ENCODE measurements at regions not wholly inside any gene's neighbourhood (a gene's known extent, or its start where the extent isn't known, plus 50 kb on each side); places are given as distances from the start of the nearest gene placed in this dataset.
A peak's percentile ranks its signal among the peaks of the same experiment; 100 is the strongest.
"Not testable (repeated sequence)": the region's sequence is repeated elsewhere in the genome, so short reads cannot be mapped to it uniquely, and the experiment has no call there.

DNA sequence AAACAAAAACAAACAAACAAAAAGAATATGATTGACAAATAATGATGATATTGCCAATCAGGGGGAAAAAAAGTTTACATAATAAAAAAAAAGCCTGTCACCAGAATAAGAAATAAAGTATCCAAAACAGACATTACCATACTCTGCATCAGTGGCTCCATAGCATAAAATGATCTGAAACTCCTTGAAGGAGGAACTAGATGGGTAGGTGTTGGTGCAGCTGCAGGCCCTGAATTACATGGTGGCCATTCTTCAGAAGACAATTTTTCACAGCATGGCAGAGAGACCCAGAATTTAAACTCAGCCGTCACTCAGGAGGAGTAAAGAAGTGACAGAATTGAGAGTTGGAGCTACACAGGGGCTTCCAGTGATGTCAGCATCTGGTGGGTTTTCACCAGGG, 60.2 kb downstream of the GLUL start:
- no peak for DNase-seq (ENCODE audit: low read depth)

DNA sequence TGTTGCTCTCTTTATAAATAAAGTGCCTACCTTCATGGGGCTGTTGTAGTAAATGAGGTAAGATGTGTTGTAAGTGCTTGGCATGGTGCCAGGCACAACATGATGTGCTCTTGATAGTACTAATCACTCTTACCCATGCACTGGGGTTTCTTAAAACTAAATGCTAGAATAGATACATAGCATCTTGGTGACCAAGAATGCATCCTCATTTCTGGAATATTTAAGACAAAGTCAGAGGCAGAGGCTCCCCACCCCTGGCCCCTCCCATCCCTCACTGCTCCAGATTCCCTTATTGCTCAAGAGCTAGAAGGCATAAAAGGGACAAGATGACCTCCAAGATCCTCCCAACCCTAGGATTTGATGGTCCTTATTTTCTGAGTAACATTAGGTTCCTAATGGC, 61.3 kb downstream of the GLUL start:
- DNase-seq (ENCODE audit: low read depth), result peak; percentile 27

DNA sequence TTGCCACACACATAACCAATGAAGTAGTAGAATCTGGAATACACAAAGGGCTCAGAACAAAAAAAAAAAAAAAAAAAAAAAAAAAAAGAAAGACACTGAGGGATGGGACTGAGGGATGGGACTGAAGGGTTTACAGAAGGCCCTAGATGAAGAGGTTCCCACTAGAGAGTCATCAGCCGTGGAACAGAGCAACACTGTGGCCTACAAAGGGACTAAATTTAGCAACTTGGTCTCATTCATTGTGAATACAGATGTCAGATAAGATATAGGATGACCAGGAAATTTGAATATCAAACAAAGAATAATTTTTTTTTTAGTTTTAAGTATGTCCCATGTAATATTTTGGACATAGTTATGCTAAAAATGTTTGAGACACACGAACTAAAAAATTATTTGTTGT, 62.1 kb downstream of the GLUL start:
- no peak for DNase-seq (ENCODE audit: low read depth)

DNA sequence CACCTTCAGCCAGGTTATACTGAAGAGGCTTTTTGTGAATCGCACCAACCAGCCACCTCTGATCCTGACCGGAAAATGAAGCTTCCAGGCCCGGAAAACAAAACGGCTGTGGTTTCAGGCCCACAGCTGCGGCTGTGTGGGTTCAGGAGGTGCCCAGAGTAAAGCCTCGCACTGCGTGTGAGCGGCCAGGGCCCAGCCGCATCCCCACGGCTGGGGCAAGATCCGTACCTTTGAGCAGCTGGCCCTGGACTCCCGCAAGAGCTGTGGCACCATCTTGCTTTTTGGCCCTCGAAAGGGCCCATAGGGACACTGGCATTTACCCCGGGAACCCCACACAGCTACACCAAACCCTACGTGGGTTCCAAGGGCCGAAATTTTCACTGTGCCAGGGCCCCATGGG, 63.0 kb downstream of the GLUL start:
- no peak for DNase-seq (ENCODE audit: low read depth)

DNA sequence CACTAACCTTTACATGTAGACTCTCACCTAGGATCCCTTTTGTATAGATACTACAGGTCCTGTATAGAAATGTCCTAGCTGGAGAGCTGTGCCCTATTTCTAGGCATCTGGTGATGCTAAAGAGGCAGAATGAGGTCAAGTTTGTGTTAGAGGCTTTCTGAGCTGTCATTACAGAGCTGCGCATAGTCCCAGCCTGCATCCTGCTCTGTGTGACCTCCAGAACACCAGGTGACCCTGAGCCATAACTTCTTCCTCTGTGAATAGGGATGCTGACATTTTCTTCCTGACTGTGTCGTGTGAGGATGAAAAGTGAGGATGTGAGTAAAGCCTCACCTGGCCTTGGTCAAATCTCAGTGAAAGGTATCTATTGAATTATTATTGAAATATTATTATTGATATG, 66.3 kb downstream of the GLUL start:
- DNase-seq (ENCODE audit: low read depth), result no peak

DNA sequence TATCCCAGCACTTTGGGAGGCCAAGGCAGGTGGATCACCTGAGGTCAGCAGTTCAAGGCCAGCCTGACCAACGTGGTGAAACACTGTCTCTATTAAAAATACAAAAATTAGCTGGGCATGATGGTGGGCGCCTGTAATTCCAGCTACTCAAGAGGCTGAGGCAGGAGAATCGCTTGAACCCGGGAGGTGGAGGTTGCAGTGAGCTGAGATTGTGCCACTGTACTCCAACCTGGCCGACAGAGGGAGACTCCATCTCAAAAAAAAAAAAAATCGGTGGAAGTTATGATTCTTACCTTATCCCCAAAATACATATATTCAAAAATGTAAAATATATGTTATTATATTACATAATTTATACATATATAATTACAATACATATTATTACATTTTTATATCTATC, 70.1 kb downstream of the GLUL start:
- DNase-seq (ENCODE audit: low read depth), result not testable (repeated sequence)

DNA sequence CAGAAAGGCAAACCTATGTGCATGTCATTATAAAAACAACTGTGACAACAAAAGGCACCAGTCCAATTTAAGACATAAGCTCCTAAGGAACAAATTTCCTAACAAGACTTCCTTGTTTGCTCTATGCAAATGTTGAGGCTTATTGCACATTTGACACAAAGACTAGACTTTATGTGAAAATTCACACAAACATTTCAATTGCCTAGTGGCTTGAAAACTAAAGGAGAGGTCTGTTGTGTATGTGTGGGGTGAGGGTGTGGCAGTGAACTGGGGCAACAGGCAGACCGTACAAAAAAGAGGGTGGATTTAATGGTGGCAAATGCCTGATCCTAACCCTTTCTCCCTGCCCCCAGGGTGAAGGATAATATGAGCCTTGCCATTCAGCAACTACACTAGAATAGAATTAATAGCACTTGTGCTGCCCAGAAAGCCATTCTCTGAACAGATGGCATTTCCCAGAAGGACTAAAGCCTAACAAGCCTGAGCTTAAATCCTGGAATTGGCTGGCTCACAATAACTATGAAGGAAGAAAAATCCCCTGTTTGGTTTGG, 73.9 kb downstream of the GLUL start:
- DNase-seq (ENCODE audit: low read depth), result no peak

DNA sequence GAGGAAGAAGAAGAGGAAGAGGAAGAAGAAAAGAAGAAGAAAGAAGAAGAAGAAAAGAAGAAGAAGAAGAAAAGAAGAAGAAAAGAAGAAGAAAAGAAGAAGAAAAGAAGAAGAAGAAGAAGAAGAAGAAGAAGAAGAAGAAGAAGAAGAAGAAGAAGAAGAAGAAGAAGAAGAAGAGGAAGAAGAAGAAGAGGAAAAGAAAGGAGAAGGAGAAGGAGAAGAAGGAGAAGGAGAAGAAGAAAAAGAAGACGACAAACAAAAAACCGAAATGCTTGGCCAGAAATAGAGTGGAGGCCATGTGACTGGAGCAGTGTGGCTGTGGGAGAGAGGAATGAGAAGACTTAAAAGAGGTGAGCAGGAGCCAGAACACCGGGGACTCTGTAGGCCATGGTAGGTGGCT, 75.1 kb downstream of the GLUL start:
- not testable (repeated sequence) for DNase-seq (ENCODE audit: low read depth)

DNA sequence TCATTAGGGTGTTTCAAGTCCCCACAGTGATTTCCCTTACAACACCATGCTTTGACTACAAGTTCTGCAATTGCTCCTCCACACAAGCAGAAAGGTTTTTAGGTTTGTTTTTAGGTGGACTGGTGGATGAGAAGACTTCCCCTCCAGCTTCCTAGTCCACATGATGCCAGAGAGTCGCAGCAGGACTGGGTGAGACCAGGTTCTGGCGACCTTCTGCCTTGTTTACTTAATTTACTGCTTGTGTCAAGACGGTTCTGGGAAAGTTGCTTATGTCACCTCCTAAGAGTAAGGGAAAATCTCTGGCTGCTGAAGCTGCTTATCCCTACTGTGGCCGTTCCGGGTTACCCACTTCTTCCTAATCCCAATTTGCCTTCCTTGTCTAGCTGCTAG, 76.4 kb downstream of the GLUL start:
- DNase-seq (ENCODE audit: low read depth), result no peak

DNA sequence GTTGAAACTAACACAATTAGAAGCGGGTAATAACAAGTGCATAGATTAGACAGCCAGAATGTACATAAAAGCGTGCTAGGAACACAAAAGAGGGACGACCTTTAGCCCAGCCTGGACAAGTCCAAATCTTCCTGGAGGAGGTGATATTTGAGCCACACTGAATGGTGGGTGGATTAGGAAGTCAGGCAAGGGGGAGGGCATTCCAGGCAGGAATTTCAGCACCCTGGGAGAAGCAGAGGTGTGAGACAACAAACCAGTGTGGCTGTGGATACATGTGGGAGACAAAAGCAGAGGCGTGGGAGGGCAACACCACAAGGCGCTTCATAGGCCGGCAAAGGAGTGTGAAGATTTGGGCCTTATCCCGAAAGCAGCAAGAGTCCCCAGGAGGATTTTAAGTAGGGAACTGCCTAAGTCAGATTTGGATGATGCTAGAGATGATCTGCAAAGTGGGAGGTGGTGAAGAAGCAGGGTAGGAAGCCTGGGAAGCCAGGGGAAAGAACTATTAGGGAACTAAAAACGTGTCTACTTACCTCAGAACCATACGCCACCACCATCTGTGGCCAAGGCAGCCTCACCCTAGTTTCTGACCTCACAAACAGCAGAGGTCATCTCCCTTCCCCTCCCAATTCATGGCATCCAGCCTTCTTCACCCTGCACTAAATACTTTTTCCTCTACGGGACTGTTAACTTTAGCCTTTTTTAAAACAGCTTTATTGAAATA, 81.8 kb downstream of the GLUL start:
- no peak for DNase-seq (ENCODE audit: low read depth)

DNA sequence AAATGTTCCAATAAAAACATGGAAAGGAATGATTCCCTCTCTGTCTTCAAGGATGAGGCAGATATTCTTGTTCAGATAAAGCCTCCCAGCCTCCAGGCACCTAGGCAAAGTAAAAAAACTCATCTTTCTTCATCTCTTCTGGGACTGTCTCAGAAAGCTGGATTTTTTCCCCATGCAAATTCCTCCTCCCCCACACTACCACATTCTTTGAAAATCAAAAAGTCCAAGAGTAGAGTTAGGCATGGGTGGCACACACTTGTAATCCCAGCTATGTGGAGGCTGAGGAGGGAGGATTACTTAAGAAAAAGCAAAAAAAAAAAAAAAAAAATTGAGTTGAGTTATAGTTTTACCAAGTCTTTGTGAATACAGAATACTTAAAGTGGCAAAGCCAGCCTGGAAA, 82.8 kb downstream of the GLUL start:
- no peak for DNase-seq (ENCODE audit: low read depth)

DNA sequence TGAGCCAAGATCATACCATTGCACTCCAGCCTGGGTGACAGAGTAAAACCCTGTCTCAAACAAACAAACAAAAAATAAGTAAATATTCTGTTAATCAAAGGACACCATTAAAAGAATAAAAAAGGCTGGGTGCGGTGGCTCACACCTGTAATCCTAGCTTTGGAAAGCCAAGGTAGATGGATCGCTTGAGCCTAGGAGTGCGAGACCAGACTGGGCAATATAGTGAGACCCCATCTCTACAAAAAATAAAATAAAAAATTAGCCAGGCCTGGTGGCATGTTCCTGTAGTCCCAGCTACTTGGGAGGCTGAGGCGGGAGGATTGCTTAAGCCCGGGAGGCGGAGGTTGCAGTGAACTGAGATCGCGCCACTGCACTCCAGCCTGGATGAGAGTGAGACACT, 84.1 kb downstream of the GLUL start:
- DNase-seq (ENCODE audit: low read depth), result not testable (repeated sequence)

DNA sequence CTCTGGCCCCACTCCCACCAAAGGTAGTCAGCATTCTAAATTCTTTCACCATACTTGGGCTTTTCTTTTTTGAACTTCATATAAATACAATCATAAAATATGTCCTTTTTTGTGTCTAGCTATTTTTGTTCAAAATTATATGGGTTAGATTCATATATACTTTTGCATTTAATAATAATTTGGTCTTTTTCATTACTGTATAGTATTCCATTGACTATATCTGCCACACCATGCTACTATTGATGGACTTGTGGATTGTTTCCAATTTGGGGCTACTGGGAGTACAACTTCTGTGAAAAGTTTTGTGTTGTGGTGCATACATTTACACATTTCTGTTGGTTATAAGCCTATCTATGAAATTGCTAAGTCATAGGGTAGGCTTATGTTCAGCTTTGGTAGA, 85.7 kb downstream of the GLUL start:
- DNase-seq (ENCODE audit: low read depth), result no peak

DNA sequence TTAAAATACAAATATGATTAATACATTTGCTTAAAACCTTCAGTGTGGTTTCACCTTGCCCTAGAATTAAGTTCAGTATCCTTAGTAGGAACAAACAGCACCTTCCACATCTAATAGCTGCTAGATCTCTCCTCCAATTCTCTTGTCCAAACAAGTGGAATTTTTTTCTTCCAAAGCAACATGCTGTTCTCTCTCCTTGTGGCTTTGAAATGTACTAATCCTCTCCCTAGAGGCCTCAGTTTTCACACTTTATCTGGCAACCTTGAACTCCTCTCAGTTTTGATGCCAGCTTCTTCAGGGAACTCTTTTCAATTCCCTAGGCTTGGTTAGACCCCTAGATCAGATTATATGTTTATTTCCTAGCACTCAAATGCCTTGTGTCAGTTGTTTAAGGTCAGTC, 87.0 kb downstream of the GLUL start:
- peak; percentile 36 for DNase-seq (ENCODE audit: low read depth)

DNA sequence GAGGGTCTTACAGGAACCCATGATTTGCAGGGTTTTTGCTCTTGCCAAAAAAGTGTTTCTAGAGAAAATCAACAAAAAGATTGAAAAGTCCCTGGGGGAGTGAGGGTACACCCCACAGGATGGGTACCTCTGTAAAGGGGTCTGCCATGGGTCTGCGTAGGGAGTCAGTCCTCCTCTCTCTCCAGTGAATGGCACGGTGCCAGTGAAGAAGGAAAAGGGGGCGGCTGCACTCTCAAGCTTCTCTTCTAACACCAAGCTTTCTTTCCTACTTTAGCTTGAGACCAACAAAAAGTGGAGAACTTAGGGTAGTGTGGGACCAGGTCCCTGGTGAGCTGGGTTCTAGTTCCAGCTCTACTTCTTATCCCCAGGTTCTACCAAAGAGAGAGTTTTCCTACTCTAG, 87.4 kb downstream of the GLUL start:
- no peak for DNase-seq (ENCODE audit: low read depth)

DNA sequence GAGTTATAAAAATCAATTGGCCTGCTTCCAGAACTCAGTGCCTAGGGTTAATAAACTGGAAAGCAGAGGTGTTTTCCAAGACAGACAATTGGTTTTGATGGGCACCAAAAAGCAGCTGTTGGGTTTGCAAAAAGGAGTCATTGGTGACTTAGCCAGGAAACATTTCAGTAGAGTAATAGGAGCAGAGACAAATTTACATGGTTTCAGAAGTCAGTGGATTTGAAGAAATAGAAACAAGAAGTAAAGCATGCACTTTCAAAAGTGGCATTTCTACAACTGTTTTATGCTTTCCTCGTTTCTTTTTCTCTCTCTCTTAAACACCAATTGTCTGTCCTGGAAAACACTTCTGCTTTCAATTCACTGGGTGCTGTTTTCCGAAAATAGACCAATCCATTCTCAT, 87.8 kb downstream of the GLUL start:
- no peak for DNase-seq (ENCODE audit: low read depth)

DNA sequence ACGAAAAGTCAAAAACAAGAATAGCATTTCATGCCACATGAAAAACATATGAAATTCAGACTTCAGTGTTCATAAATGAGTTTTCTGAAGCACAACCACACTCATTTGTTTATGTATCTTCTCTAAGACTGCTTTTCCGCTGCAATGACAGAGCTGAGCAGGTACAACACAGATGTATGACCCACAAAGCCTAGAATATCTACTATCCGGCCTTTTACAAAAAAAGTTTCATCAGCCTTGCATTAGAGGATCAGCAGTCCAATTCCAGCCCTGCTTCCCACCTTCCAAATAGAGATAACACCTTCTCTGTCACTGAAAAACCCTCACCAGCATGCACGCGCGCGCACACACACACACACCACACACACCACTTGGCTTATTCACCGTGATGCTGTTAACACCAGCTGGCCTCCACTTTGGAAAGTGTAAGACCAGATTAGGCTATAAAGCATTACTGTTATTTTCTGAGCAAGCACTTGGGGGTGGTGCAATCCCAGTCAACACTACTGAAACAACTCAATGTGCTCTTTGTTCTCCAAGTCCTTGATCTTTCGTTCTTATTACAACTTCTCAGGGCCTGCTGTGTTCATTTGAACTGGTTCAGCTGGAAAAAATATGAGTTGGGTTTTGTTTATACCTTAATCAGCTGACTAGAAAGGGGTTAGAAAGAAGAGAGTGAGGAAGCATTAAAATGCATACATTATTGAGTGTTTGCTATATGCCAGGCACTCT, 90.0 kb downstream of the GLUL start:
- peak; percentile 64 for DNase-seq (ENCODE audit: low read depth)

DNA sequence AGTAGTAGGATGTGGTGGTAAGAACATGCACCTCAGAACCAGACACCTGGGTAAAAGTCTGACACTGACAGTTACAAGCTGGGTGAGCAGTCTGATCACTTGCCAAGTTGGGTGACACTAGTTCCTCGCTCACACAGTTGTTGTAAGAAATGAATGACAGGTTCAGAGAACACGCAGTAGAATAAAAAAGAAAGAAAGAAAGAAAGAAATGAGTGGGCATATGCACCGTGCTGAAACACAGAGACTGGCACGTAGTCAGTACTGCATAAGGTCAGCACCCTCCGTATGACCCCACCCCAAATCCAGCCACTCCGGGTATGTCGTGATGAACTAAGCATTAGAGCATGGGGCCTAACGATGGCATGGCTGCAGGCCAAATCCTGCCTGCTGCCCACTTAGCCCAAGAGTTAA, 90.6 kb downstream of the GLUL start:
- DNase-seq (ENCODE audit: low read depth), result no peak

DNA sequence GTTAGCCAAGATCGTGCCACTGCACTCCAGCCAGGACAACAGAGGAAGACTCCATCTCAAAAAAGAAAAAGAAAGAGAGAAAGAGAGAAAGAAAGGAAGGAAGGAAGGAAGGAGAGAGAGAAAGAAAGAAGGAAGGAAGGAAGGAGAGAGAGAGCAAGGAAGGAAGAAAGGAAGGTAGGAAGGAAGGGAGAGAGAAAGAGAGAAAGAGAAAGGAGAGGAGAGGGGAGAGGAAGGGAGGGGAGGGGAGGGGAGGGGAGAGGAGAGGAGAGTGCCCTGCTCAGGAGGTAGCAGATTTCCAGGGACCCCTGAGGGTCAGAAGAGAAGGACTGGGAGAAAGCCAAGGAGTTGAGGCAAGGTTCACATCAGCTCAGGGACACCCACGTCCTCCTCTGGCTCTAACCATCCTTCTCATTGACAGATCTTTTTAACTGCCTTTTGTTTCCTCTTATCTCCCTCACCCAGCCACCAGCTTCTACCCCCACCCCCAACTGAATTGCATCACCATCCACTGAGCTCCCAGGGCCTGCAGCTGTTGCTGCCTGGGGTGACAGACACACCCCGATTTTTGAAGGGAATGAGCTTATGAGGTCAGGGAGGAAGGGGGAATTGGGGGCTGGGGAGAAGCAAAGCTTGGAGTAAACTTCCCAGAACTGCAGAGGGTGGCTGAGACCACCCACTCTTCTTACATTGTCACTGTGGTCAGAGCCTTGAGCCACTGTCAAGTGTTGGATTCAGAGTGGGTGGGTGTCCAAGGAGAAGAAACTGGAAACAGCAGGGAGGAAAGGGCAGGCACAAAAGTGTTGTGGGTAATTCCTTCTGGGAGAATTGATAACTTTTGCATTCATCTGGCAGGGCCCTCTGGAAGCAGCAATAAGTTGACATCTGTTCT, 91.6 kb downstream of the GLUL start:
- peak; percentile 13 for DNase-seq (ENCODE audit: low read depth)

DNA sequence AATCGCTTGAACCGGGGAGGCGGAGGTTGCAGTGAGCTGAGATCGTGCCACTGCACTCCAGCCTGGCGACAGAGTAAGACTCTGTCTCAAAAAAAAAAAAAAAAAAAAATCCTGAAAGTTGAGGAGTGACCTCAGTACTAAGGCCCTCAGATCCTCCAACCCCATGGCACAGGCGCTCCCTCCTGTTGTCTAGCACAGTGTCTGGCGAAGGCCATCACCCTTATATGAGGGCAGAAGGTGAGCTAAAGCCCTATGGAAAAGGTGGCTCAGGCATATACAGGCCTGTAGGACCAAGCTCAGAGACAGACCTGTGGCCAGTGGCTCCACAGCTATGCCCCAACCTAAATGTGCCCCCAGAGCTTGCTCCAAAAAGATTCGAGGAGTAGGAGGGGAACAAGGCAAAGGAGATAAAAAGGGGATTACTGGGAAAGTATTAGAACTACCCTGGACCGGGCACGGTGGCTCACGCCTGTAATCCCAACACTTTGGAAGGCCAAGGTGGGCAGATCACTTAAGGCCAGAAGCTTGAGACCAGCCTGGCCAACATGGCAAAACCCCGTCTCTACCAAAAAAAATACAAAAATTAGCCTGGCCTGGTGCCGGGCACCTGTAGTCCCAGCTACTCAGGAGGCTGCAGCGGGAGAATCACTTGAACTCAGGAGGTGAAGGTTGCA, 92.4 kb downstream of the GLUL start:
- not testable (repeated sequence) for DNase-seq (ENCODE audit: low read depth)

DNA sequence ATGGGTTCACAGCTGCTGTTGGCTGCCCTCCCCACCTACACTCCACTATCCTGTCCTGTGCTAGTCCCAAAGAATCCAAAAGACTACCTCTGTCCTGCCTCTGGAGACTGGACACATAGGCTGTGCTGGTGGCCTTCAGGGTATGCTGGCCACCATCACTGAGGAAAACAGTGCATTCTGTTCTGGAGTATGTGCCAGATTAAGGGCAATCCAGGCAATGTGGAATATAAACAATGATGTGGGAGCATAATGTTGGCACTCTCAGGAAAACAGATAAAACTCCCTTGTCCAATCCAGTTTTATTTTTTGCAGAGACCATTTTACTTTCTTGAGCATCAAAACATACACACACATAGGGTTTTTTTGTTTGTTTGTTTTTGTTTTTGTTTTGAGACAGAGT, 94.3 kb downstream of the GLUL start:
- peak; percentile 49 for DNase-seq (ENCODE audit: low read depth)

DNA sequence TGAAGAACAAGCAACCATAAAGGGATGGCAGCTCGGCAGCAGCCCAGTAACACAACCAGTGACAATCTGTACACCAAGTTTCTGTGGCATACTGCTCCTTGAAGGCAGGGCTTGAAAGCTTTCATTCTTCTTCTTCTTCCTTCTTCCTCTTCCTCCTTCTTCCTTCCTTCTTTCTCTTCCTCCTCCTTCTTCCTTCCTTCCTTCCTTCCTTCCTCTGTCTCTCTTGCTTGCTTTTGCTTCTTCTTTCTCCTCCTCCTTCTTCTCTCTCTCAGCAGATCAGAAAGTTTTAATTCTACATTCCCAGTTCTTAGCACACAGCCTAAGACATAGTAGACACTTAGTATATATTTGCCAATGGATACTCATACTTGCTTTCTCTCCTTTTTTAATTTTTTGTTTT, 95.9 kb downstream of the GLUL start:
- DNase-seq (ENCODE audit: low read depth), result no peak

All from fibroblast of gingiva (primary cell).